ENCODE measurements at regions not wholly inside any gene's neighbourhood (a gene's known extent, or its start where the extent isn't known, plus 50 kb on each side); places are given as distances from the start of the nearest gene placed in this dataset.

DNA sequence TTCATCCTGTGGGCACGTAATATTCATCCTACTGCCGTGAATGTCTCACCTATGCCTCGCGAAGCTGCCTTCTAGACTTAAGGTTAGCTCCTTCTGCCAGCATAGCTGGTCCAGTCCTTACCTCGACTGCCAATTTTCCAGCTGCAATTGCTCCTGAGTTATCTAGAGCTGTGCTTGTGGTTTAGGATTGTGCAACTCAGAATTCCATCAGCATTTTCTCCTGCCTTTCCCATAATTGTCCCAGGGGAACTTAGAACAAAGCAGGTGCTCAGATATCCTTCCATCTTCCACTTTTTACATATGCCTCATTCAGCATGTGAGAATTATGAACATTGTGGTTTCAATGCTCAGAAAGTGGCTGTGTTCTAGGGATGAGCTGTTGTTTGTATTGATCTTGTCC is 131.4 kb upstream of the ADGRL3 start:
- Histone ChIP-seq H4K20me1 (ENCODE audit: insufficient read depth, low read length) (no peaks in the 10 kb centered on the region), H2AFZ (ENCODE audit: low read depth, low read length) (no peak overlapping the region), H3K27ac (ENCODE audit: low read depth, low read length) (no peak overlapping the region), H3K9ac (ENCODE audit: low read length) (no peak overlapping the region), H3K4me2 (ENCODE audit: low read length) (no peak overlapping the region), H3K36me3 (ENCODE audit: insufficient read depth, low read length) (no peaks in the 10 kb centered on the region), H3K27me3 (ENCODE audit: insufficient read depth, low read length) (no peaks in the 10 kb centered on the region), H3K9me3 (ENCODE audit: insufficient read depth, low read depth, low read length) (no peaks in the 10 kb centered on the region), H3K4me1 (ENCODE audit: insufficient read depth, low read length) (no peaks in the 10 kb centered on the region), H3K4me3 (ENCODE audit: insufficient read depth, low read depth, low read length) (no peak overlapping the region), H3K79me2 (ENCODE audit: insufficient read depth, low read length) (no peaks in the 10 kb centered on the region)
- Mint-ChIP-seq H3K27ac (ENCODE audit: unreplicated experiment) (no peak overlapping the region), H3K27me3 (ENCODE audit: low read depth, unreplicated experiment) (no peaks in the 10 kb centered on the region), H3K4me1 (ENCODE audit: low read depth, unreplicated experiment) (peaks cover 24% of the 10 kb centered on the region), H3K36me3 (ENCODE audit: low read depth, unreplicated experiment) (no peaks in the 10 kb centered on the region), H3K9me3 (ENCODE audit: unreplicated experiment) (no peaks in the 10 kb centered on the region), H3K4me3 (ENCODE audit: unreplicated experiment) (no peak overlapping the region)
- FAIRE-seq (no peak), DNase-seq (ENCODE audit: low read depth) (peak; percentile 62)
- no peak for TF ChIP-seq EZH2 (IDR thresholded peaks at IDR 0.05; ENCODE audit: insufficient read depth, low read length)
- TF ChIP-seq, protein P1, sequence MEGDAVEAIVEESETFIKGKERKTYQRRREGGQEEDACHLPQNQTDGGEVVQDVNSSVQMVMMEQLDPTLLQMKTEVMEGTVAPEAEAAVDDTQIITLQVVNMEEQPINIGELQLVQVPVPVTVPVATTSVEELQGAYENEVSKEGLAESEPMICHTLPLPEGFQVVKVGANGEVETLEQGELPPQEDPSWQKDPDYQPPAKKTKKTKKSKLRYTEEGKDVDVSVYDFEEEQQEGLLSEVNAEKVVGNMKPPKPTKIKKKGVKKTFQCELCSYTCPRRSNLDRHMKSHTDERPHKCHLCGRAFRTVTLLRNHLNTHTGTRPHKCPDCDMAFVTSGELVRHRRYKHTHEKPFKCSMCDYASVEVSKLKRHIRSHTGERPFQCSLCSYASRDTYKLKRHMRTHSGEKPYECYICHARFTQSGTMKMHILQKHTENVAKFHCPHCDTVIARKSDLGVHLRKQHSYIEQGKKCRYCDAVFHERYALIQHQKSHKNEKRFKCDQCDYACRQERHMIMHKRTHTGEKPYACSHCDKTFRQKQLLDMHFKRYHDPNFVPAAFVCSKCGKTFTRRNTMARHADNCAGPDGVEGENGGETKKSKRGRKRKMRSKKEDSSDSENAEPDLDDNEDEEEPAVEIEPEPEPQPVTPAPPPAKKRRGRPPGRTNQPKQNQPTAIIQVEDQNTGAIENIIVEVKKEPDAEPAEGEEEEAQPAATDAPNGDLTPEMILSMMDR (IDR thresholded peaks at IDR 0.05; ENCODE audit: insufficient read depth, low read depth, low read length), result no peak

DNA sequence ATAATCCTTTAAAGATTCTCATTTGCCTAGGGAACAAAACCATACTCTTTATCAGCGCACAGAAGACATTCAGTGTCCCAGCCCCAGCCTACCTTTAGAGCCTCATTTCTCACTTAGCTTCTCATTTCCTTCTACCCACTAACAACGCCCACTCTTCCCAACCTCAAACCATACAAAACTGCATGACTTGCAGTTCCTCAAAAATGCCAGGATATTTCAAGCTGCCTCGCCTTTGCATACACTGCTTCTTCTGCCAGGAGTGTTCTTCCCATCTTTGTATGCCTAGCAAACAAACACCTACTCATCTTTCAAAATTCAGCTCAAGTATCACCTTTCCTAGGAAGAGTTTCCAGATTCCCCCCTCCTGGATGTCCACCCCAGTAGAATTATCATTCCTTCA is 129.9 kb upstream of the ADGRL3 start:
- H3K9me3 ChIP-seq (ENCODE audit: insufficient read depth, low read depth, low read length), result no peaks in the 10 kb centered on the region
- no peaks in the 10 kb centered on the region for H3K79me2 ChIP-seq (ENCODE audit: insufficient read depth, low read length)
- no peaks in the 10 kb centered on the region for H3K36me3 ChIP-seq (ENCODE audit: insufficient read depth, low read length)
- FAIRE-seq (no peak), DNase-seq (ENCODE audit: low read depth) (no peak)
- no peak for TF ChIP-seq EZH2 (IDR thresholded peaks at IDR 0.05; ENCODE audit: insufficient read depth, low read length)
- TF ChIP-seq, protein P1 (IDR thresholded peaks at IDR 0.05; ENCODE audit: insufficient read depth, low read depth, low read length), result no peak
- Mint-ChIP-seq H3K27me3 (ENCODE audit: low read depth, unreplicated experiment) (no peaks in the 10 kb centered on the region), H3K9me3 (ENCODE audit: unreplicated experiment) (no peaks in the 10 kb centered on the region), H3K4me1 (ENCODE audit: low read depth, unreplicated experiment) (peaks cover 24% of the 10 kb centered on the region), H3K36me3 (ENCODE audit: low read depth, unreplicated experiment) (no peaks in the 10 kb centered on the region), H3K4me3 (ENCODE audit: unreplicated experiment) (no peak overlapping the region), H3K27ac (ENCODE audit: unreplicated experiment) (no peak overlapping the region)
- H4K20me1 ChIP-seq (ENCODE audit: insufficient read depth, low read length), result no peaks in the 10 kb centered on the region
- no peak overlapping the region for H3K4me2 ChIP-seq (ENCODE audit: low read length)
- H3K27me3 ChIP-seq (ENCODE audit: insufficient read depth, low read length), result no peaks in the 10 kb centered on the region
- H3K9ac ChIP-seq (ENCODE audit: low read length), result no peak overlapping the region
- H3K4me3 ChIP-seq (ENCODE audit: insufficient read depth, low read depth, low read length), result no peak overlapping the region
- H3K4me1 ChIP-seq (ENCODE audit: insufficient read depth, low read length), result no peaks in the 10 kb centered on the region
- H2AFZ ChIP-seq (ENCODE audit: low read depth, low read length), result no peak overlapping the region
- no peak overlapping the region for H3K27ac ChIP-seq (ENCODE audit: low read depth, low read length)

DNA sequence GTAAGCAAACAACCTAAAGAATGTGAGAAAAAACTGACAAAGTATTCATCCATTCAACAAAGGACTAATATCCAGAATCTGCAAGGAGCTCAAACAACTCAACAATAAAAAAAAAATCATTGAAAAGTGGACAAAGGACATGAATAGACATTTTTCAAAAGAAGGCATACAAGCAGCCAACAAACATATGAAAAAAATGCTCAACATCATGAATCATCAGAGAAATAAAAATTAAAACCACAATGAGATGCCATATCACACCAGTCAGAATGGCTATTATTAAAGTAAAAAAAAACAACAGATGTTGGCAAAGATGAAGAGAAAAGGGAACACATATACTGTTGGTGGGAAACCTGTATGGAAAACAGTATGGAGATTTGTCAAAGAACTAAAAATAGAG is 120.7 kb upstream of the ADGRL3 start:
- Histone ChIP-seq H3K9ac (ENCODE audit: low read length) (no peak overlapping the region), H3K4me1 (ENCODE audit: insufficient read depth, low read length) (no peaks in the 10 kb centered on the region), H3K36me3 (ENCODE audit: insufficient read depth, low read length) (no peaks in the 10 kb centered on the region), H4K20me1 (ENCODE audit: insufficient read depth, low read length) (no peaks in the 10 kb centered on the region), H3K27me3 (ENCODE audit: insufficient read depth, low read length) (no peaks in the 10 kb centered on the region), H2AFZ (ENCODE audit: low read depth, low read length) (no peak overlapping the region), H3K4me2 (ENCODE audit: low read length) (no peak overlapping the region), H3K4me3 (ENCODE audit: insufficient read depth, low read depth, low read length) (no peak overlapping the region), H3K27ac (ENCODE audit: low read depth, low read length) (no peak overlapping the region), H3K9me3 (ENCODE audit: insufficient read depth, low read depth, low read length) (no peaks in the 10 kb centered on the region), H3K79me2 (ENCODE audit: insufficient read depth, low read length) (no peaks in the 10 kb centered on the region)
- Mint-ChIP-seq H3K4me1 (ENCODE audit: low read depth, unreplicated experiment) (peaks cover 4% of the 10 kb centered on the region), H3K27me3 (ENCODE audit: low read depth, unreplicated experiment) (no peaks in the 10 kb centered on the region), H3K36me3 (ENCODE audit: low read depth, unreplicated experiment) (no peaks in the 10 kb centered on the region), H3K9me3 (ENCODE audit: unreplicated experiment) (peaks cover 3% of the 10 kb centered on the region), H3K27ac (ENCODE audit: unreplicated experiment) (no peak overlapping the region), H3K4me3 (ENCODE audit: unreplicated experiment) (no peak overlapping the region)
- DNase-seq (ENCODE audit: low read depth) (peak; percentile 8), FAIRE-seq (peak; percentile 70)
- TF ChIP-seq, protein P1 (IDR thresholded peaks at IDR 0.05; ENCODE audit: insufficient read depth, low read depth, low read length), result no peak
- TF ChIP-seq EZH2 (IDR thresholded peaks at IDR 0.05; ENCODE audit: insufficient read depth, low read length), result no peak

All from astrocyte (in vitro differentiated cells and primary cell).